A673 (cell line): ENCODE measurements at regions not wholly inside any gene's neighbourhood (a gene's known extent, or its start where the extent isn't known, plus 50 kb on each side); places are given as distances from the start of the nearest gene placed in this dataset.

Source experiments
- CTCF ChIP-seq: fragments of 300-800, 200-600 bp; sonication (generic); conservative IDR thresholded peaks from 2 replicates; pipeline ENCODE4 v1.5.1; 2017; ENCODE audit warnings: low read depth, mild to moderate bottlenecking, antibody characterized with exemption, low read length, moderate library complexity, mixed read lengths
- EZH2 ChIP-seq: fragments of 200-600 bp; sonication (generic); IDR thresholded peaks from 2 replicates; pipeline ENCODE4 v1.6.1; 2017; ENCODE audit warnings: borderline replicate concordance, low read depth, mild to moderate bottlenecking, mixed read lengths, antibody characterized with exemption, low read length; ENCODE audit not compliant: poor library complexity, severe bottlenecking

GRCh38 chr3:13130464-13131193 lies 57.4 kb upstream of the IQSEC1 start:
- TF ChIP-seq CTCF (no peak), EZH2 (no peak)
